ENCODE measurements at regions not wholly inside any gene's neighbourhood (a gene's known extent, or its start where the extent isn't known, plus 50 kb on each side); places are given as distances from the start of the nearest gene placed in this dataset.

DNA sequence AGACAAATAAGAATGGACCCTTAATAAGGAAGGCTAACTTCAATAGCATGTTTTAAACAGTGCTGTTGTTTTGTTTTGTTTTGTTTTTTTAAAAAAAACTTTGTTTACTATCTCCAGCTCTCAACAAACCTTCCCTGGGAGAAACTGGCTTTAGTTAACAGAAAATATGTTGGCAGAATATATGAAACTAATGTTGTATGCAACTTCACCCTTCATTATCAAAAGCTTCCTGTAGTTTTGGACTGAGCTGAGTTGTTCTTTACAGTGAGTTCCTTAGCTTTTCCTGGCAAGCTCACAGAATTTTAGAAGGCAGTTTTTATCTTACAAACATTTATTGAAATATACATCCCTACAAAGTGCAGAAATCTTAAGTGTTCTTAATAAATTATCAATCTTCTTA is 2480.7 kb upstream of the PCDH20 start:
- Histone ChIP-seq H3K4me2 (ENCODE audit: low read depth, low read length) (no peak overlapping the region), H3K27me3 (ENCODE audit: control insufficient read depth in 1 of 2, insufficient read depth in 2 of 2, low read length in 2 of 2) (no peaks in the 10 kb centered on the region), H3K9ac (ENCODE audit: insufficient read depth, low read depth, low read length) (no peak overlapping the region), H3K36me3 (replicated peaks in 1 of 2; ENCODE audit: control insufficient read depth in 1 of 2, insufficient read depth in 2 of 2, low read length in 2 of 2) (no peaks in the 10 kb centered on the region), H4K20me1 (ENCODE audit: insufficient read depth, low read length) (no peaks in the 10 kb centered on the region), H3K9me3 (ENCODE audit: low read length) (no peaks in the 10 kb centered on the region), H3K27ac (ENCODE audit: extremely low read length, insufficient read depth, low read length) (no peak overlapping the region), H3K4me1 (ENCODE audit: insufficient read depth, low read length) (no peaks in the 10 kb centered on the region), H3K4me3 (replicated peaks in 1 of 3; ENCODE audit: insufficient read depth in 1 of 3, low read depth in 2 of 3, low read length in 3 of 3) (no peak overlapping the region), H3K79me2 (ENCODE audit: insufficient read depth, low read length) (no peaks in the 10 kb centered on the region), H2AFZ (ENCODE audit: low read length) (no peak overlapping the region)
- BruUV-seq (replicated peaks), result no TSS peak
- DNase-seq (ENCODE audit: low spot score) (no peak), FAIRE-seq (no peak), ATAC-seq (no peak)
- CTCF ChIA-PET (ENCODE audit: low intra/inter-chr PET ratio, low total read pairs), result no interaction called here
- intact Hi-C loops (cut with micrococcal nuclease; ENCODE audit: unreplicated experiment) (no loop called here), in situ Hi-C loops (cut with HindIII; ENCODE audit: extremely low pct_ligation_motif_present, low pct_unique_long_range_greater_than_20kb) (no loop called here)
- POLR2A ChIA-PET, result no interaction called here
- TF ChIP-seq ZBTB1 (CRISPR knock-in tag; IDR thresholded peaks at IDR 0.05; ENCODE audit: borderline replicate concordance) (no peak), RFX3 (CRISPR knock-in tag; IDR thresholded peaks at IDR 0.05) (no peak), MAF1 (CRISPR knock-in tag; IDR thresholded peaks at IDR 0.05; ENCODE audit: borderline replicate concordance) (no peak), SMAD1 (CRISPR knock-in tag; IDR thresholded peaks at IDR 0.05; ENCODE audit: borderline replicate concordance, low read depth) (no peak), ZFP41 (CRISPR knock-in tag; IDR thresholded peaks at IDR 0.05; ENCODE audit: borderline replicate concordance) (no peak)
- TF ChIP-seq, protein P1, sequence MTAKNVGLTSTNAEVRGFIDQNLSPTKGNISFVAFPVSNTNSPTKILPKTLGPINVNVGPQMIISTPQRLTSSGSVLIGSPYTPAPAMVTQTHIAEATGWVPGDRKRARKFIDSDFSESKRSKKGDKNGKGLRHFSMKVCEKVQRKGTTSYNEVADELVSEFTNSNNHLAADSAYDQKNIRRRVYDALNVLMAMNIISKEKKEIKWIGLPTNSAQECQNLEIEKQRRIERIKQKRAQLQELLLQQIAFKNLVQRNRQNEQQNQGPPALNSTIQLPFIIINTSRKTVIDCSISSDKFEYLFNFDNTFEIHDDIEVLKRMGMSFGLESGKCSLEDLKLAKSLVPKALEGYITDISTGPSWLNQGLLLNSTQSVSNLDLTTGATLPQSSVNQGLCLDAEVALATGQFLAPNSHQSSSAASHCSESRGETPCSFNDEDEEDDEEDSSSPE (CRISPR knock-in tag; IDR thresholded peaks at IDR 0.05), result no peak
- TF ChIP-seq, protein P2, sequence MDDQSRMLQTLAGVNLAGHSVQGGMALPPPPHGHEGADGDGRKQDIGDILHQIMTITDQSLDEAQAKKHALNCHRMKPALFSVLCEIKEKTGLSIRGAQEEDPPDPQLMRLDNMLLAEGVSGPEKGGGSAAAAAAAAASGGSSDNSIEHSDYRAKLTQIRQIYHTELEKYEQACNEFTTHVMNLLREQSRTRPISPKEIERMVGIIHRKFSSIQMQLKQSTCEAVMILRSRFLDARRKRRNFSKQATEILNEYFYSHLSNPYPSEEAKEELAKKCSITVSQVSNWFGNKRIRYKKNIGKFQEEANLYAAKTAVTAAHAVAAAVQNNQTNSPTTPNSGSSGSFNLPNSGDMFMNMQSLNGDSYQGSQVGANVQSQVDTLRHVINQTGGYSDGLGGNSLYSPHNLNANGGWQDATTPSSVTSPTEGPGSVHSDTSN (CRISPR knock-in tag; IDR thresholded peaks at IDR 0.05; ENCODE audit: borderline replicate concordance), result no peak
- TF ChIP-seq, protein P3, sequence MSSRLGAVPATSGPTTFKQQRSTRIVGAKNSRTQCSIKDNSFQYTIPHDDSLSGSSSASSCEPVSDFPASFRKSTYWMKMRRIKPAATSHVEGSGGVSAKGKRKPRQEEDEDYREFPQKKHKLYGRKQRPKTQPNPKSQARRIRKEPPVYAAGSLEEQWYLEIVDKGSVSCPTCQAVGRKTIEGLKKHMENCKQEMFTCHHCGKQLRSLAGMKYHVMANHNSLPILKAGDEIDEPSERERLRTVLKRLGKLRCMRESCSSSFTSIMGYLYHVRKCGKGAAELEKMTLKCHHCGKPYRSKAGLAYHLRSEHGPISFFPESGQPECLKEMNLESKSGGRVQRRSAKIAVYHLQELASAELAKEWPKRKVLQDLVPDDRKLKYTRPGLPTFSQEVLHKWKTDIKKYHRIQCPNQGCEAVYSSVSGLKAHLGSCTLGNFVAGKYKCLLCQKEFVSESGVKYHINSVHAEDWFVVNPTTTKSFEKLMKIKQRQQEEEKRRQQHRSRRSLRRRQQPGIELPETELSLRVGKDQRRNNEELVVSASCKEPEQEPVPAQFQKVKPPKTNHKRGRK (CRISPR knock-in tag; IDR thresholded peaks at IDR 0.05), result no peak
